Caki2 (cell line): ENCODE measurements at regions not wholly inside any gene's neighbourhood (a gene's known extent, or its start where the extent isn't known, plus 50 kb on each side); places are given as distances from the start of the nearest gene placed in this dataset.

Experiments
- DNase-seq: peaks from one replicate; pipeline ENCODE4 v3.0.0-alpha.2; 2015; ENCODE audit warnings: low read depth
- in situ Hi-C: cut with HindIII; loops from 2 replicates; pipeline ENCODE4 v1.10.0; 2016; ENCODE audit warnings: low sequenced_read_pairs, low pct_unique_long_range_greater_than_20kb, mixed read lengths

DNA sequence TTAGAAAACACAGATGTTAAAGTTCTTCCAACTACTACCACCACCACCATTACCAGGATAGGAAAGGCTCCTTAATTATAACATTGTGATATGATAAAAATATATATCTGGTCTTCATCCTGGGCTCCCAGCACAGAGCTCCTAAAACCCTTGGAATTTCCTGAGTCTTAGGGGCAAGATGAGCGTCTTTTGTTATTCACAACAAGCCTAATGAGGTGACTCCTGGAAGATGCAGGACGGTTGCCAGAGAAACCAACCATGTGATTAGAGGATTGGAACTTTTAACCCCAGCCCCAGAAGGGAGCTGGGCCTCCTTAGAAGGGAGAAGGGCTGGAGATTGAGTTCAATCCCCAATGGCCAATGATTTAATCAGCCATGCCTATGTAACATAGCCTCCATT is 148.0 kb upstream of the ADRA1B start:
- DNase-seq: no peak
- in situ Hi-C loops: no loop called here

DNA sequence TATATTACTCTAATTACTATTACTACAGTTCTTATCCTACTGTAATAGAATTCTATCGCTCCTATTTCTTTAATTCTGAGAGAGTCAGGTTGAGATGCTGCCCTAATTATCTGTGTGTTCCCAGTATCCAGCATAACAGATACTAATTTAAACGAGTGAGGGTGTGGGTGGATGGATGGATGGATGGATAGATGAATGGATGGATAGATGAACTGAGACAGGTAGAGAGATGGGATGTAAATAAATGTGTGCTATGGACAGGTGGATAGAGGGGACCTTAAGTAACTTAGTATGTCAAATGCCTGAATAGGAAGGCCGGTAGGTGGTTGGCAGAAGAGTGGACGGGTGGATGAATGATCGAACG is 143.6 kb upstream of the ADRA1B start:
- in situ Hi-C loops: no loop called here
- DNase-seq: no peak

DNA sequence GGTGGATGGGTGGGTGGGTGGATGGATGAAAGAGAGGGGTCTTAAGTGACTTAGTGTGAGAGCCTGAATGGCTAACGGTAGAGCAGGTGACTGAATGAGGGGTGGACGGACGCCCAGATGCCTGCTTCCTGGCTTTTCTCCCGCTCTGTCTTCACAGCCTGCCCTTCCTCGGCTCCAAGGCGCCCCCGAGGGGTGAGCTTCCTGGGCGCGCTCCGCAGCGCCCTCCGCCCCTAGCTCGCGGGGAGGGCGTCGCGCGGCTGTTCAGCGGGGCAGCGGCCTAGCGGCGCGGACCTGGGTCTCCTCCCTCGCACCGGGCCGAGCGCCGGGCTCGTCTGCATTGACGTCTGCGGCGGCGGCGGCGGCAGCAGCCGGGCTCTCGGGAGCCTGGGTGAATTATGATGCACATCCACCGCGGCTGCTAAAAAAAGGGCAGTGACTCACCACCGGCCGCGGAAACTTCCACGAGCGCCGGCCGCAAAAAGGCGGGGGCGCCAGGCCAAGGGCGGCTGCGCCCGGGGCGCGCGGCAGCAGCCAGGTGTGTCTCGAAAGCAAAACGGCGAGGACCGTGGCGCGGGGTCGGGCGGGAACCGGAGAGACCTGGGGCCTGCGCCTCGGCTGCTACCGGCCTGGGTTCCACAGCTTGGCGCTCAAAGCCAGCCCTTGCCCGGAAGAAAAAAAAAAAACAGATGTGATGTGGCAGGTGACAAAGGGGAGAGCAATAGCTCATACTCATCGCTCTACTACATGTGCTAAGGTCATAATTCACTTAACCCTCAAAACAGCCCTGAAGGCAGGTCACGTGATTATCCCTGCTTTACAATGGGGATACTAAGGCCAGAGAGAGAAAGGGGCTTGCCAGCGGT is 143.0 kb upstream of the ADRA1B start:
- peak; percentile 90 for DNase-seq
- in situ Hi-C loops: no loop called here

DNA sequence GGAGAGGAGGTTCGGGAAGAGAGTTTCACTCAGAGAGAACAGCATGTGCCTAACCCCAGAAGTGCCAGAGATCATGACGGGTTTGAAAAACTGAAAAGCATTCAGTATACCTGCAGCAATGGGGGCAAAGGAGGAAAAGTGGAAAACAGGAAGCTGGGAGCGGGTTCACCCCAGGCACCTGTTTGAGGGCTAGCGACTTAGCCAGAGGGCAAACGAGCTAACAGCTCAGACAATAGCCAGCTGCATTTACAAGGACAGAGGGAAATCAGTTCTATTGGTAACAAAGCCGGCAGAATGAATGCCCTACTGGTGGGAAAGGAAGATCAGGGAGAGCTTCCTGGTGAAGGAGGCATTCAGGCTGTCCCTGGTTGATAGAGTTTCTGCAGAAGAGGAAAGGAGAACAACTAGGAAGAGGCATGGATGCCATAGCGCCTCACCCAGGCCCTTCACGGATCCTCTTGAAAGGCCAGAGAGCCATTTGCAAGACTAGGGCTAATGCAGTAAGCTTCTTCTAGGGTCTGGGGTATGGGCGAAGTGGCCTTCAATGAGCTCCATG is 141.7 kb upstream of the ADRA1B start:
- no peak for DNase-seq
- in situ Hi-C loops: no loop called here

DNA sequence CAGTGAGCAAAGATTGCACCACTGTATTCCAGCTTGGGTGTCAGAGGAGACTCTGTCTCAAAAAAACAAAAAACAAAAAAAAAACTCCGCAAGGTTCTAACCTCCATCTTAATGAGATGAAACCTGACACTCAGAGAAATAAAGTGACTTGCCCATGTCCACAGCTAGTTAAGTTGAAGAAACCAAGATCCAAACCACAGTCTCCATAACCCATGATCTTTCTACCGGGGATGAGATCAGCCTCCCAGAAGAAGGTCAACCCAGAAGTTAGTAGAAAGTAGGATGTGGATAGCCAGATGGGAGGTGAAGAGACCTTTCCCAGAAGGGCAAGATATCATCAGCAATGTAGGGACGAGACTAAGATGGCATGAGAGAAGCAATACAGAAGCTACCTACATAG is 140.4 kb upstream of the ADRA1B start:
- in situ Hi-C loops: no loop called here
- no peak for DNase-seq

DNA sequence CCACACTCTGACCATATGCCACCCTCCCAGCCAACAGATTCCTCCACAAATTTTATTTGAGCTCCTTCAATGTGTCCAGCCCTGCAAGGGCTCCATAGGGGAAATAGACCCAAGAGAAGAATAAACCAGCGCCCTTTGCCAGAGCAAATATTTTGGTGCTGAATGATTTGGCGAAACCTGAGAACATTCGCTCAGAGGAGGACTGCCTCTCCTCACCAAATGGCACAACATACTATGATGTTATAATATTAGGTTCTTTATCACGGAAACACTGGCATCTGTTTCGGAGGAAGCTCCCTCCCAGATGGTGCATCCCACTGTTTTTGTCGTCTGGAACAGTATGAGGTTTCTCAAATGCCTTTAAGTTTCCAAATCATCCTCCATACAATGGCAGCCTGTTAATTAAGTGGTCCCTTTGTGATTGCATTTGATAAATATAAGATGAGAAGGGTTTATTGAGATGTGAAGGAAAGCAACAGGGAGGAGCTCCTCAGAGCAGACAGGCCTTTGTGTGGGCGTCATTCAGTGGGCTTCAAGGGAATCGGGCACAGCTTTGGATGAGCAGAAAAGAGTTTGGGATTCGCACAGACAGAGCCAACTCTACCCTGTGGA is 139.1 kb upstream of the ADRA1B start:
- in situ Hi-C loops: no loop called here
- no peak for DNase-seq

DNA sequence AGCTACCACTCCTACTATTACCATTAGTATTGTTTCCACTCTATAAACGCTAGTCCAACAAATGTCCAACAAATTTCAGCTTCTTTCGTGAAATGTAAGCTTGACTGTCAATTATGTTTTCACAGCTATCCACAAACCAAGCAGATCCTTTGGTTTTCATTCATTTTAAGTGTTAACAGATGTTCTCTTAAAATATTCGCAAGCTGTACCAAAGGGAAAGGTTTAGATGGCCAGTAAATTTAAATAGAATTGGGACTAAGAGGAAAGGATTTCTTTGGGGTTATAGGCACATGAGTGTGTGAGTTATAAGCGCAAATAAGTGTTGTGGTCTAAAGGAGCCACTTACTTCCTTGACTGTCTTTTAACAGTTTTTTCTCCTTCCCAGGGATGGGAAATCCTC is 136.8 kb upstream of the ADRA1B start:
- DNase-seq: no peak
- in situ Hi-C loops: no loop called here

DNA sequence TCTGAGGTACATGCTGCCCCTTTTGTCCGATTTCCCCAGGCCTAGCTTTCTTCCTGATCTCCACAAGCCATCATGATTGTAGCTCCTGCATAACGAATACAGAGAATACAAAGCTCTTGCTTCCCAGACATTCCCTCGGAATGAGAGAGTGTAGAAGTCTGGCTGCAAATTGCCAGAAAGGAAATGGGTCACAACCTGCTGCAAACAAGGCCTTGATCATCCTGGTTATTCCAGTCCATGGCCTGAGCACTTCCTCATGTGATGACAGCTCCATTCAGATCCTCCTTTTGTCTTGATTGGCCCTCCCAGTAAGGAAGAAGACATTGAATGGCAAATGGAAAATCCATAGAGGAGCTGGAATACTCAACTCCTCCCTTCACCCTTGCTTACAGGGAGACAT is 136.0 kb upstream of the ADRA1B start:
- in situ Hi-C loops: no loop called here
- DNase-seq: no peak

DNA sequence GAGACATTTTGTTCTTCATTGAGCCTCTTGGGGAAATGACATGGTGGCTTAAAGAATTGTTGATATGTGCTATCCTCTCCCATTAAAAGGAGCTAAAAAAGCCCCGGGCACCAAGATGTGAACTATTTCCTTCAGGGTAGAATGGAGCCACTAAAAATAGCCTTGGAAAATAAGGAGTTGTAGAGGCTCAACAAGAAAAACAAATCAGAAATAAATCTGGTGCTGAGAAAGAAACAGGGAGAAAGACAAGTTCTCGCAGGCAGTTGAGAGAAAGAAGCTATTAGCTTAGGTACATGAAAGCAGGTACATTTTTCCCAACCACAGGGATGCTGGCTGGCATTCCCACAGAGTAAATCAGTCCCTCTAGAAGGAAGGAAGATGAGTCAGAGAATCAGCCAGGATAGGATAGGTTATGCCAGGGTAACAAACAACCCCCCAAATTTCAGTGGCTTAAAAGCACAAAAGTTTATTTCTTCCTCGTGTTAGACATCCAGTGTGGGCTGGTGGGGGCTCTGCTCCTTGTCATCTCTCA is 134.6 kb upstream of the ADRA1B start:
- in situ Hi-C loops: no loop called here
- no peak for DNase-seq

DNA sequence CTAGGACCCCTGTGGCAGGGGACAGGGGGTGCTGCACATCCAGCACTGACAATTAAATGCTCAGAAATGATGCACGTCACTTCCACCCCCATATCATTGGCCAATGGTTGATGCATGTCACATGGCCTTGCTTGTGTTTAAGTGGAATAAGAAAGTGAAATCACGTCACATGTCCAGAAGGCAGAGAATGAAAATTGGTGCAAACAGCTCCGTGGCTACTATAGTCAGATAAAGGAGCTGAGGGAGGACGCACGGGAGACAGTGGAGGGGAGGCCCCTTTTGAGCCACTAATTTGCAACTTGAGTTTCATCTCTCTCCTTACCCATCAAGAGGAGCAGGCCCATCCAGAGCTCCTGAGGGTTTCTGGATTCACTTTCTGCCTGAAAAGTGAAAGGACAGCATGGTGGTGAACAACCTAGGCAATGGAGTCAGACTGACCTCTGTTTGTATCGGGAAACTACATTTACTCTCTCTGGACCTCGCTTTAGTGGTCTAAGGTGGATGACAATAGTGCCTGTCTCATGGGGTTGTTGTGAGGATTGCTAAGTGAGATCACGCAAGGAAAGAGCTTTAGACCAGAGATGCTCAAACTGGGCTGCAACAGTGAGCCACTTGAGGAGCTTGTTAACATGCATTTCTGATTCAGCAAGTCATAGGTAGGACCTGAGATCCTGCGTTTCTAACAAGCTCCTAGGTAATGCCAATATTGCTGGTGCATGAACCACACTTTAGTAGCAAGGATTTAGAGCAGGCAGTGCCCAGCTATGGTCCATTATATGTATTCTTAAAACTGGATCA is 133.9 kb upstream of the ADRA1B start:
- in situ Hi-C loops: no loop called here
- DNase-seq: no peak

DNA sequence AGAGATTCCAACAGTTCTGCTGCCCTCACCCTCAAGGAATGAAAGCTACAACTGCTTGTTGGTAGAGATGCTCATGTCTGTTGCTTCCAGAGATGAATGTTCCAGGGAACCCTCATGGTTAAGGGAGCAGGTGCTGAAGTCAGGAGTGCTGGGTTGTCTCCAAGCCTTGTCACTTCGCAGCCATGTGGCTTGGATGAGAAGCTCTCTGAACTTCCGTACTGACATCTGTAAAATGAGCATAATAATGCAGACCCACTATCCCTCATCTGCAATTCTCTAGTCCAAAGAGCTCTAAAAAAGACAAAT is 133.3 kb upstream of the ADRA1B start:
- in situ Hi-C loops: no loop called here
- DNase-seq: no peak

DNA sequence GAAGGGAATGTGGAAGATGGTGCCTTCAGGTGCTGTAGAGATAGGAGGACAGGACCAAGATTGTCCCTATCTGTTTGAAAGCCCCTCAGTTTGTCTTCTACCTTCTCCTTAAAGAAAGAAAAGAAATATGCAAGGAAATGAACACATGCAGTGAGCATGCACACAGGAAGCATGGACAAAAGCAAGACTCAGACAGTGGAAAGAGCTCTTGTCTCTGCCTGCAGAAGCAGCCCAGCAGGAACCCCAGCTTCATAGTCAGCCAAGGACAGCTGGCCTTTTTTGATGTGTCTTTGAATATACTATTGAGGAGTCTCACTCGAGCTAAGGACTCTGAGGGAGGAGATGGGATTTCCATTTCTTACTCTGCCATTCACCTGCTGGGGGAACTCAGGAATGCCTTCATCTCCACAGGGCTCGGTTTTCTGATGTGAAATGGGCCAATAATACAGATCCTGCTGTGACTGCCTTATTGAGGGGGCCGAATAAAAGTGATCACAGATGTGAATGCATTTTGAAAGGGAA is 132.5 kb upstream of the ADRA1B start:
- DNase-seq: no peak
- in situ Hi-C loops: no loop called here

DNA sequence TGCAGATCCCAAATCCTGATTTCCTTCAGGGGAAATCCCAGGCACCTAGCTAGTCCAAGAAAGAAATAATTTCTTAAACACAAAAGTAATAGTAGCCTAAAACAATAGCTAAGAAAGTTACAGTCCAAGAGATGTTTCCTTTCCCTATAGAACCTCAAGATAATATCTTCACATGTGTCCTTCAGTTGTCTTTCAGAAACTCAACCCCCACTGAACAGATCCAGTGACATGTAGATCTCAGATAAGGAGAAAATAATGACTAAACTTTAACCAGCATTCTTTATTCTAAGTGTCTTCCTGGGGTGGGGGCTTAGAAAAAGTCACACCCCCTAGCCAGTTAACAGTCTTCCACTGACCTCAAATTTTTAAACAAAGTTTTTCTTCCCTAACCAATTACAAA is 131.3 kb upstream of the ADRA1B start:
- DNase-seq: no peak

DNA sequence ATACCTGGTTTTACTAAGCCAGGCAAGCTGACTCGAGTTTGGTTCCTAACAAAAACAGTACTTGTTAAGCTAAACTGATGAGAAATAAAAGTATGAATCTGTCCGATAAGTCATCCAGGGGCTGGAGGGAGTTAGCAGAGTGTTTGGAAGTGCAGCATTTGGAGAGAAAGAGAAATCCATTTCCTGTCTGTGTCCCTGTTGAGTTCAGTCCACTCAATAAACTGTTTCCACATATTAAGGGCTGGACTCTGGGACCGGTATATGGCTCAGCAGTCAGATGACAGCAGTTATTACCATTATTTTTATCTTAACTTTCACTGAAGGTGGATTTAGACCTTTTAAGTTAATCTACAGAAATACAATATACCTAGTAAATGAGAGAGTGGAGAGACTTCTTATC is 130.6 kb upstream of the ADRA1B start:
- in situ Hi-C loops: no loop called here
- no peak for DNase-seq

More for the DNA sequence above, 131.3 kb upstream of the ADRA1B start:
- in situ Hi-C loops: no loop called here

DNA sequence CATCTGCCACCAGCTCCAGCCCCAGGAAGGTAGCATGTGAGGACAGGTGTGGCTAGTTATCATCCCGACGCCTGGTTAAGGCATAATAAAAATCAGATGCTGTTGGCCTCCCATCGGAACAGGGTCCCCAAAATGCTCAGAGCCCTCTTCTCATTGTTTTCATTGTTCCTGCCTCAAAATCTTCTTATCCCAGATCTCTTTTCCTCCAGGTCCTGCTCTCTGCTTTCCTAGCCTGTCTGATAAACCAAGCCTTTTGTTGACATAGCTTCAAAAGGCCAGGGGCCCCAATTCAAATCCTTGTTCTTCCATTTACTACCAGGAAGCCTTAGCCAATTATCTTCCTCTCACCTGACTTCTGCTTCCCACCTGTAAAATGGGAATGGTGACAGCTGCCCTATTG is 130.1 kb upstream of the ADRA1B start:
- DNase-seq: no peak
- in situ Hi-C loops: no loop called here

DNA sequence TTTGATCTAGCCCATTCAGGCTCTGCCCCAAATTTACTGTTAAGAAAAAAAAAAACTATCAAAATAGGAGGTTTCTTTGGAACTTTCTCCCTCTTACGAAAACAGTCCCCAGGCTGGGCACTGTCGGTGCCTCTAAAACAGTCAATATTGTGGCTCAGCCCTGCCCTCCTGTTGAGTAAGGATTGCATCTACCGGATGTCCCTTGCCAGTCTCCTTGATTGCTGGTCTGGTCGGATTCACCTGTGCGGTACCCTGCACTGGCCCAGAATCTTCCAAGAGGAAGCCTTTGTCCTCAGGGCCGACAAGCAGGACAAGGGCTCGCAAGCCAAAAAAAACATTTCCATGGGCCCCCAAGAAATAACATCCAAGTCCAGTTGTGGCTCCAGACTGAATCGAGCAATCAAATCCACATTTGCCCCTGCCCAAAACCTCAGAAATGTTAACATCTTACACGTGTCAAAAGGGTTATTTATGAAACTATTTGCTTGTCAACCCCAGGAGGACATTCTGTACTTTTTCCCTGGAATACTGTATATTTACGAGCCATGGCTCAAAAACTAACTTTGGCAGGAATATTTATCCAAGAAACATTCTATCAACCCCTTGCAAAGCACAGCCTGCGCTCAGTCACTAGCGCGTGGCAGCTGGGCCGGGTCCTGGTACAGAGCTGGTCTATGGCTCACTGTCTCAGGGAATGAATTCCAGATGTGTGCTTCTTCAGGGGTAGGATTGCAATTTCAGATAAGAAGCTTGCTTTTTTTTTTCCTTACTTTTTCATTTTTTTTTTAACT is 129.2 kb upstream of the ADRA1B start:
- in situ Hi-C loops: no loop called here
- DNase-seq: no peak

DNA sequence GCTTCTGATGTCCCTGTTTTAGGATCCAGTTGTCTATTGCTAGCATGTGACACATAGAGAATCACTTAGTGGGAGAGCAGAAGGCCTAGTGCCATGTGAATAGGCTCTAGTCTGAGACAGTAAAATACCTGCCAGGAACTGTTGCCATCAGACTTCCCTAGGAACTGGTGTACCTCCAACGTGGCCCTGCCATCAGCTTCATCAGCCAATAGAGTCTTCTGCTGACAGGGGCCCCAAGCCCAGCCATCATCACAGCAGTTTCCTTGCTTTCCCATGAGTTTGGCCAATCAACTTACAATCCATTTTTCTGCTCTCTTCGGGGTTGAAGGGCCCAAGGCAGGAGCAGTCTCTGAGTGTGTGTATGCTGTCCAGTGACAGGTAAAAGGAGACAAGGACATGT is 128.4 kb upstream of the ADRA1B start:
- in situ Hi-C loops: no loop called here

DNA sequence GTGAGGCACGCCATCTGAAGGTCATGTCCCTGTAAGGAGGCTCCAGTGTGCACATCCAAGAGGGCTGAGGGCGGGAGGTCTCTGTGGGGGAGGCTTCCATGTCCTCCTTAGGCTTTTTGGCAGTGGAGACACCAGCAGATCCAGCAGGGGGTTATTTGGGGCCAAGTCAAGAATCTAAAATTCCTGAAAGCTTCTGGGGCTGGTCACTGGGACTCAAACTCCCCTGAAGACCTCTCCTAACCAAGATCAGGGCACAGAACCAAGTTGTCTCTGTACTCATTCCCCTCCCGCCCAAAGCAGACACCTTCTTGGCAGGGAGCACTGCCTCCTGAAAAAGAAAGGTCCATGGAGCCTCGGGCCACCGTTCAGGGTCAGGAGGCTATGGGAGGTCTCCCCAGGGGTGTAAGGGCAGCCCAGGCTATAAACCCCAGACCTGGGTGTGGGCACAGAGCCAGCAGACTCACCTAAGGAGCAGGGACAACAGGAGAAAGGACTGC is 127.4 kb upstream of the ADRA1B start:
- in situ Hi-C loops: no loop called here
- no peak for DNase-seq

More for the DNA sequence above, 128.4 kb upstream of the ADRA1B start:
- DNase-seq: no peak
